H54 (cell line): ENCODE measurements at regions not wholly inside any gene's neighbourhood (a gene's known extent, or its start where the extent isn't known, plus 50 kb on each side); places are given as distances from the start of the nearest gene placed in this dataset.

Source experiments
- DNase-seq: peaks from one replicate; pipeline ENCODE4 v3.0.0; 2011; ENCODE audit warnings: low spot score, mixed read lengths; ENCODE audit not compliant: insufficient read length
- FAIRE-seq: peaks from 3 replicates; lab custom pipeline; 2011; peaks lifted over from hg19 to GRCh38; lab: Jason Lieb, UNC
- POLR2A ChIP-seq: IDR thresholded peaks from 2 replicates; pipeline ENCODE4 v1.6.1; 2011; ENCODE audit warnings: low read depth, mild to moderate bottlenecking, low read length

DNA sequence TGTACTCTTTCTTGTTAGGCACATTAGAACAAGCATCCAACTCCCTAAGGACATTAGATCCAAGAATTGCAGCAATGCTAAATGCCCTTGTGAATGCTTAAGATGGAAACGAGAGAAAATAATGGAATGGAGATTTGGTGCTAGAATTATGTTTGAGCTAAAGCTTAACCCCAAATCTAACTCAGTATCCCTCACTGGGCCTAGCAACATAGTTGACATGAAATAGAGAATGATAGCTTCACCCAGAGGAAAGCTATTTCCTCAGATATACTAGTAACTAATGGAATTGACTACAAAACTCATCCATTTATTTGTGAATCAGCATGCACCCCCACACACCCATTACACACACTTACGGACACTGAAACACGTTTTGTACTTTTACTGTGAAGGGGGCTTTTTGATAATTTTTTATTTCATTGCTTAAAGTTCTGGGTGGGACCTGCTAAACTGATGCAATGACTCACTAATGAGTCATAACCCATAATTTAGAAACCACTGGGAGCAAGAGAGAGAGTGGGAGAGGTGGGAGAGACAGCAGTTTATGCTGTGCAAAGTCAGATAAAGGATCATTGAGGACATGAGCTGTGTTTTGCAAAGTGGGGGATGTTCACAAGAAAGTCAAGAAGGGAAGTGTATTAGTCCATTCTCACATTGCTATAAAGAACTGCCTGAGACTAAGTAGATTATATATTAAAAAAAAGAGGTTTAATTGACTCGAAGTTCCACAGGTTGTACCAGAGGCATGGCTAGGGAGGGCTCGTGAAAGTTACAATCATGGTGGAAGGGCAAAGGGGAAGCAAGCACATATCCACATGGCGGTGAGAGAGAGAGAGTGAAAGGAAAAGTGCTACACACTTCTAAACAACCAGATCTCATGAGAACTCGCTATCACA lies 382.7 kb downstream of the SFMBT2 start:
- FAIRE-seq, result no peak
- no peak for TF ChIP-seq POLR2A
- DNase-seq, result no peak

DNA sequence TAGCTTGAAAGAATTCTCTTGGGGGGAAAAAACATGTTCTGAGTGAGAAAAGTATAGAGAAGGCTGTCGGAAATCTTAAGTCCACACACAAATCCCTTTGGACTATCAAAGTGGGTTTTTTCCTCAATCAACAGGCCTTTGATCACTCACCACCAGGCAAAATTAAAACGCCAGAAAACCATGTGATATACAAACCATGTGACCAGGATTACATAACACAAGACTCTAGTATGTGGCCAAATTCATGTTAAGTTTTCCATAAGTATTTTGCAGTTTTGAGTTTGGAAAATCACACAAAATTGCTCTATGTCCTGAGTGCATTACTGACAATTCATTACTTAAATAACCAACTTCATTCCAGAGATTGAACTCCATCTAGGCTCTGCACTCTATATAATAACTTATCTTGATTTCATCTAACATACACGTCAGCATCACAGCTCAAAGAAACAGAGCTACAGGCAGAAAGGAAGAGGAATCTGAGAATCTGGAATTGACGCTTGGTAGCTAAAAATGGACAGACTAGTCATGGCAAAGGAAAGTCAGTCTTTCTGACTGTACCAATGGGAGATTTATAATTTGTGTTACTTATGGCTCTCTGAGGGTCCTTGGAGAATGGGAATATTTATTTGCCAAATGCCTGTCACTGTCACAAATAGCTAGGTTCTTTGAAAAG lies 383.5 kb downstream of the SFMBT2 start:
- no peak for FAIRE-seq
- TF ChIP-seq POLR2A, result no peak
- no peak for DNase-seq

GRCh38 chr10:7026818-7027217 lies 384.0 kb downstream of the SFMBT2 start:
- TF ChIP-seq POLR2A, result no peak
- FAIRE-seq (no peak), DNase-seq (no peak)

- no peak for FAIRE-seq
- DNase-seq, result no peak
- no peak for TF ChIP-seq POLR2A
These were observed 385.5 kb downstream of the SFMBT2 start for GRCh38 chr10:7025296-7025695.

DNA sequence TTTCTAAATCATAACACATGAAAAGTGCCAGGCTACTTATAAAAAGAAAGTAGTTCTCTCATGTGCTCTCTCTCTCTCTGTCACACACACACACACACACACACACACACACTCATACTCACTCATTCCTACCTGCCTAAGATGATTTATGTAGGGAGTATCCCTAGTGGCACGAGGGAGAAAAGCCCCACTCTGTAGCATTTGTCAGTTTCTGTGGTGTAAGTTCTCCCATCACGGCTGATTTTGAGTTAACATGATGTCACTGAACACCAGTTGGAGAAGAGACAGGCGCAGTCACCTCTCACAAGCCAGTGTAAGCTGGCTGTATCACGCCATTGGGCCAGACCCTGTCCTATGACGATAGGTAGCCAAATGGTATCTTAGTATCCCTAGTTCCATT lies 395.4 kb downstream of the SFMBT2 start:
- DNase-seq, result no peak
- no peak for FAIRE-seq
- TF ChIP-seq POLR2A, result no peak

- no peak for FAIRE-seq
- DNase-seq, result no peak
- no peak for TF ChIP-seq POLR2A
These were observed 396.1 kb downstream of the SFMBT2 start for GRCh38 chr10:7014721-7015120.

GRCh38 chr10:7011994-7012393 lies 398.8 kb downstream of the SFMBT2 start:
- no peak for FAIRE-seq
- no peak for TF ChIP-seq POLR2A
- no peak for DNase-seq

GRCh38 chr10:7008645-7009044 lies 402.2 kb downstream of the SFMBT2 start:
- FAIRE-seq (no peak), DNase-seq (no peak)

GRCh38 chr10:7007600-7008190 lies 403.1 kb downstream of the SFMBT2 start:
- TF ChIP-seq POLR2A, result no peak
- DNase-seq, result no peak
- FAIRE-seq, result no peak

More at GRCh38 chr10:7008645-7009044, 402.2 kb downstream of the SFMBT2 start:
- no peak for TF ChIP-seq POLR2A

GRCh38 chr10:7006566-7006965 lies 404.3 kb downstream of the SFMBT2 start:
- no peak for DNase-seq
- FAIRE-seq, result no peak
- TF ChIP-seq POLR2A, result no peak

DNA sequence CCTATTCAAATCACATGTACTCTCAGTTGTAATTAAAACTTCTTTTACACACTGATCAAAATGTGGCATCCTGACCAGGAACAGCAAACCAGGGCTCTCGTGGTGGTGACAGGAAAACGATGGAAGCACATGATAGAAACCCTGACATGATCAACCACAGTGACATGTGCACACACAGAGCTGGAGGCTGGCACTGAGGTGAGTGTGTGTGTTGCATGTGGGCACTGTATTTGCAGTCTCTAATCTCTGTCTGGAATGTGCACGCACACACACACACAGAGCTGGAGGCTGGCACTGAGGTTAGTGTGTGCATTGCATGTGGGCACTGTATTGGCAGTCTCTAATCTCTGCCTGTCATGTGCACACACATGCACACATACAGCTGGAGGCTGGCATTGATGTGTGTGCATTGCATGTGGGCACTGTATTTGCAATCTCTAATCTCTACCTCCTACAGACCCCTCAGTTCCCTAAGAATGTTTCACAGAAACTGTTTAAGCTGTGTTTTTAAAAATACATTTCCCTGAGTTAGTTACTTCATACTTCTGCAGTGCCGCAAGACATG lies 406.9 kb downstream of the SFMBT2 start:
- FAIRE-seq (no peak), DNase-seq (no peak)
- no peak for TF ChIP-seq POLR2A

DNA sequence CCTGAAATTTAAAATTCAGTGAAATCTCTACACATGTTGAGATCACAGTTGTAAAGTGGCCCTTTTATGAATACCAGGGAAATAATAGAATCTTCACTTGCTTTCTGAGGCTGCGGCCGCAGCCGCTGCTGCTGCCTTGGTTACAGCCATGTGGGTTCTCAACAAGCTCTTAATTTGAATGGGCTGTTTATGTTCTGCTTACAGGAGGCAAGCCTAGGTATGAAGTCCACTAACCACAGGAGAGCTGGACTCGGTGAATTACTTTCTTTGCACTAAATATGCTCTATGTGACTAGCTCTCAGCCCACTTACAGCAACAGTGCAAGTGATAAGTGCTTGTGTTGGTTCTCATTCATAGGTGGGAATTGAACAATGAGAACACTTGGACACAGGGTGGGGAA lies 410.8 kb downstream of the SFMBT2 start:
- no peak for FAIRE-seq
- no peak for TF ChIP-seq POLR2A
- no peak for DNase-seq

DNA sequence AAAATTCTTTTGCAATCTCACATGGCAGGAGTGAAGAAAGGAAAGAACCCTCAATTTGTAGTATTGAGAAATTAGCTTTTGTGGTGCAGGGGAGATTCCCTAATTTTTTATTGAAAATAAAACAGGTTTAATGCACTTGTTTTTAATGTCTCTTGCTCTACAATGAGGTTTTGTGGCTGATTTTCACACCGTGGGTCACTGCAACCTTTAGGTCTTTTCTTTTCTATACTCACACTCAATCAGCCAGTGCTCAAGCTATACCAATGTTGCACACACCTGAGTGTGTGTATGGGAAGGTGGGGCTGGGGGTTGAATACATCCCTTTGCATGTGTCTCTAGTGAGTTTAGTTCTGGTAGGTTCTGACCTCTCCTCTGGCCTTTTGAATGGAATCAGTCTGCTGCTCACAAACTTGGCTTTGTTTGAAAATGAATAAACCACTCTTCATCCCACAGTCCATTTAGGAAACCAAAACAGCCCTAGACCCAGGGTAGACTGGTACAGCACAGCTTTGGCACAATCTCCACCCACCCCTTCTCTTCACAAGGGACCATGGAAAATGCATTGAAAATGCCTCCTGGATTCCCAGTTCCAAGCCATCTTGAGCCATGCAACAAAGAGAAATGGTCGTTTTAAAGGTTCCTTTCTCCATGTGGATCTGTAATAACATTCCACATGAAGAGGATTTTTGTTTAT lies 411.5 kb downstream of the SFMBT2 start:
- TF ChIP-seq POLR2A, result no peak
- FAIRE-seq (no peak), DNase-seq (no peak)
